Neuronal stem cell (in vitro differentiated cells): ENCODE measurements at regions not wholly inside any gene's neighbourhood (a gene's known extent, or its start where the extent isn't known, plus 50 kb on each side); places are given as distances from the start of the nearest gene placed in this dataset.

ENCODE experiments used
- DNase-seq: peaks from one replicate; pipeline ENCODE4 v3.0.0-alpha.2; 2013; ENCODE audit warnings: low spot score
- H2AFZ ChIP-seq: one replicate; pipeline ENCODE4 v1.6.1; 2013; ENCODE audit warnings: mild to moderate bottlenecking, low read length, inconsistent platforms
- H2AK5ac ChIP-seq: 2 replicates; pipeline ENCODE4 v1.6.1; 2013; ENCODE audit warnings: low read depth, mild to moderate bottlenecking, inconsistent platforms, low read length, moderate library complexity, mixed read lengths
- H2BK120ac ChIP-seq: 2 replicates; pipeline ENCODE4 v1.6.1; 2013; ENCODE audit warnings: low read depth, mild to moderate bottlenecking, inconsistent platforms, low read length, moderate library complexity, mixed read lengths
- H2BK12ac ChIP-seq: one replicate; pipeline ENCODE4 v1.6.1; 2013; ENCODE audit warnings: low read length, inconsistent platforms
- H2BK15ac ChIP-seq: 2 replicates; pipeline ENCODE4 v1.6.1; 2013; ENCODE audit warnings: mild to moderate bottlenecking, low read length, inconsistent platforms, mixed read lengths
- H2BK5ac ChIP-seq: one replicate; pipeline ENCODE4 v1.6.1; 2013; ENCODE audit warnings: inconsistent platforms, mild to moderate bottlenecking, low read length, moderate library complexity
- H3K14ac ChIP-seq: one replicate; pipeline ENCODE4 v1.6.1; 2013; ENCODE audit warnings: low read length, inconsistent platforms
- H3K18ac ChIP-seq: 2 replicates; pipeline ENCODE4 v1.6.1; 2013; ENCODE audit warnings: low read length, inconsistent platforms
- H3K23ac ChIP-seq: 2 replicates; pipeline ENCODE4 v1.6.1; 2013; ENCODE audit warnings: low read depth, mild to moderate bottlenecking, mixed read lengths, low read length, inconsistent platforms; ENCODE audit not compliant: poor library complexity
- H3K27ac ChIP-seq: replicated peaks from 3 replicates; pipeline ENCODE4 v1.5.1; 2013; ENCODE audit warnings: low read length, inconsistent platforms
- H3K27me3 ChIP-seq, 3 experiments: 2 replicates each; pipeline ENCODE4 v1.6.1; 2013; ENCODE audit warnings: low read length in 3 of 3, mild to moderate bottlenecking in 2 of 3, inconsistent platforms in 1 of 3, low read depth in 1 of 3, mixed read lengths in 1 of 3, moderate library complexity in 1 of 3; ENCODE audit not compliant: control insufficient read depth in 3 of 3, insufficient read depth in 3 of 3
- H3K36me3 ChIP-seq, 2 donors: replicated peaks in 1 of 2; 2 replicates each; pipeline ENCODE4 v1.6.1; 2013; ENCODE audit warnings: low read length in 2 of 2; ENCODE audit not compliant: control insufficient read depth in 2 of 2, insufficient read depth in 2 of 2
- H3K4ac ChIP-seq: 2 replicates; pipeline ENCODE4 v1.6.1; 2013; ENCODE audit warnings: inconsistent platforms, mild to moderate bottlenecking, low read length, moderate library complexity
- H3K4me1 ChIP-seq, 2 donors: 1 replicate in 1 of 2; 2 replicates in 1 of 2; pipeline ENCODE4 v1.6.1; 2013; ENCODE audit warnings: low read length in 2 of 2, low read depth in 1 of 2; ENCODE audit not compliant: control insufficient read depth in 2 of 2, insufficient read depth in 1 of 2
- H3K4me2 ChIP-seq: one replicate; pipeline ENCODE4 v1.6.1; 2013; ENCODE audit warnings: mild to moderate bottlenecking, low read length, inconsistent platforms; ENCODE audit not compliant: insufficient read depth, poor library complexity, severe bottlenecking
- H3K4me3 ChIP-seq, 2 donors: 2 replicates each; pipeline ENCODE4 v1.5.1; 2013; ENCODE audit warnings: low read length in 2 of 2, mild to moderate bottlenecking in 2 of 2, inconsistent platforms in 1 of 2, moderate library complexity in 1 of 2
- H3K79me1 ChIP-seq: one replicate; pipeline ENCODE4 v1.6.1; 2013; ENCODE audit warnings: low read depth, mild to moderate bottlenecking, inconsistent platforms, low read length, moderate library complexity
- H3K9ac ChIP-seq: one replicate; pipeline ENCODE4 v1.6.1; 2013; ENCODE audit warnings: mild to moderate bottlenecking, low read depth, low read length, inconsistent platforms; ENCODE audit not compliant: poor library complexity
- H3K9me3 ChIP-seq, 2 donors: replicated peaks in 1 of 2; 2 replicates each; pipeline versions ENCODE3 to v1.6.1; 2013; ENCODE audit warnings: low read length in 2 of 2, mild to moderate bottlenecking in 2 of 2, inconsistent platforms in 1 of 2, low read depth in 1 of 2, mixed read lengths in 1 of 2, moderate library complexity in 1 of 2; ENCODE audit not compliant: control insufficient read depth in 2 of 2, insufficient read depth in 1 of 2
- H4K8ac ChIP-seq: one replicate; pipeline ENCODE4 v1.6.1; 2013; ENCODE audit warnings: low read depth, mild to moderate bottlenecking, inconsistent platforms, low read length, moderate library complexity
- H4K91ac ChIP-seq: one replicate; pipeline ENCODE4 v1.6.1; 2013; ENCODE audit warnings: low read length, low read depth, mild to moderate bottlenecking, inconsistent platforms; ENCODE audit not compliant: poor library complexity
- WGBS, 2 donors: extraction: QIAGEN DNeasy Blood & Tissue Kit; methylation state at CpG; one replicate each; pipeline ENCODE4 v1.1.7; 2013; ENCODE audit warnings: missing lambda C conversion rate in 2 of 2, mixed read lengths in 1 of 2; ENCODE audit not compliant: insufficient read length in 2 of 2, insufficient replicate concordance in 1 of 2; ENCODE audit errors: extremely low coverage in 2 of 2; 5-methylcytosine and 5-hydroxymethylcytosine counted together

- Histone ChIP-seq H3K4me3 (no peak overlapping the region), H2BK15ac (no peak overlapping the region)
- no peak for DNase-seq
These were observed 54.3 kb upstream of the STX16 start for GRCh38 chr20:58596750-58597248.

GRCh38 chr20:58596244-58596643 lies 54.8 kb upstream of the STX16 start:
- Histone ChIP-seq H3K18ac (no peak overlapping the region), H3K36me3 (no peaks in the 10 kb centered on the region), H2AFZ (peak overlapping the region; percentile 74), H2BK5ac (no peak overlapping the region), H3K4me2 (no peak overlapping the region), H2BK12ac (no peak overlapping the region), H3K9me3 (no peaks in the 10 kb centered on the region), H3K14ac (no peak overlapping the region), H3K4me1 (peaks cover 7 to 9% of the 10 kb centered on the region in 2 donors), H3K79me1 (no peaks in the 10 kb centered on the region), H3K27ac (no peak overlapping the region), H3K4me3 (no peak overlapping the region), H4K8ac (no peak overlapping the region), H3K4ac (no peak overlapping the region), H3K27me3 (peaks cover 0 to 52% (median 0%) of the 10 kb centered on the region in 3 experiments), H3K9ac (no peak overlapping the region), H2BK15ac (no peak overlapping the region), H2BK120ac (no peak overlapping the region), H2AK5ac (no peak overlapping the region), H4K91ac (no peak overlapping the region), H3K23ac (no peak overlapping the region)
- WGBS, 2 donors = no CpG with 5 or more reads among the region's 6 CpGs
- no peak for DNase-seq

More at GRCh38 chr20:58596750-58597248, 54.3 kb upstream of the STX16 start:
- Histone ChIP-seq H3K9me3 (no peaks in the 10 kb centered on the region), H2BK120ac (no peak overlapping the region), H3K27me3 (peaks cover 0 to 47% (median 0%) of the 10 kb centered on the region in 3 experiments), H3K4me2 (no peak overlapping the region), H2AK5ac (peak overlapping the region; percentile 81), H2BK5ac (peak overlapping the region; percentile 20), H3K9ac (no peak overlapping the region), H3K79me1 (no peaks in the 10 kb centered on the region), H3K36me3 (no peaks in the 10 kb centered on the region), H3K4me1 (peaks cover 7 to 9% of the 10 kb centered on the region in 2 donors), H3K27ac (no peak overlapping the region), H4K8ac (no peak overlapping the region), H3K18ac (peak overlapping the region; percentile 22), H4K91ac (no peak overlapping the region), H3K23ac (no peak overlapping the region), H2AFZ (peak overlapping the region; percentile 74), H3K14ac (no peak overlapping the region), H2BK12ac (no peak overlapping the region), H3K4ac (no peak overlapping the region)
- no CpG with 5 or more reads among the region's 16 CpGs for WGBS, 2 donors

- Histone ChIP-seq H2AFZ (no peak overlapping the region), H2BK15ac (no peak overlapping the region), H4K91ac (no peak overlapping the region), H3K79me1 (no peaks in the 10 kb centered on the region), H3K36me3 (no peaks in the 10 kb centered on the region), H3K27ac (no peak overlapping the region), H3K4me2 (no peak overlapping the region), H3K9me3 (no peaks in the 10 kb centered on the region), H4K8ac (no peak overlapping the region), H2BK5ac (no peak overlapping the region), H3K14ac (no peak overlapping the region), H3K18ac (no peak overlapping the region), H3K4me1 (peaks cover 7 to 9% of the 10 kb centered on the region in 2 donors), H2AK5ac (no peak overlapping the region), H3K23ac (no peak overlapping the region), H3K4me3 (no peak overlapping the region), H2BK120ac (no peak overlapping the region), H3K27me3 (peaks cover 0 to 63% (median 0%) of the 10 kb centered on the region in 3 experiments), H3K9ac (no peak overlapping the region), H2BK12ac (no peak overlapping the region), H3K4ac (no peak overlapping the region)
- DNase-seq = no peak
- no CpG with 5 or more reads among the region's 3 CpGs for WGBS, 2 donors
These were observed 55.9 kb upstream of the STX16 start for GRCh38 chr20:58595167-58595566.

GRCh38 chr20:58593880-58594638 lies 57.0 kb upstream of the STX16 start:
- Histone ChIP-seq H3K23ac (no peak overlapping the region), H3K14ac (no peak overlapping the region), H4K91ac (no peak overlapping the region), H2AK5ac (no peak overlapping the region), H3K4me1 (peaks cover 7 to 9% of the 10 kb centered on the region in 2 donors), H2BK15ac (no peak overlapping the region), H3K4me3 (peak overlapping the region in 1 of 2 donors; percentile 42), H2BK5ac (no peak overlapping the region), H3K4me2 (no peak overlapping the region), H3K79me1 (no peaks in the 10 kb centered on the region), H2AFZ (peak overlapping the region; percentile 45), H3K27me3 (peaks cover 0 to 64% (median 0%) of the 10 kb centered on the region in 3 experiments), H2BK120ac (no peak overlapping the region), H3K9ac (no peak overlapping the region), H3K27ac (no peak overlapping the region), H3K36me3 (no peaks in the 10 kb centered on the region), H3K18ac (peak overlapping the region; percentile 30), H2BK12ac (no peak overlapping the region), H3K9me3 (no peaks in the 10 kb centered on the region), H3K4ac (no peak overlapping the region), H4K8ac (no peak overlapping the region)
- WGBS, 2 donors = no CpG with 5 or more reads among the region's 18 CpGs
- DNase-seq = no peak
